IPS-18c (cell line): ENCODE measurements at regions not wholly inside any gene's neighbourhood (a gene's known extent, or its start where the extent isn't known, plus 50 kb on each side); places are given as distances from the start of the nearest gene placed in this dataset.

ENCODE experiments used
- H3K4me3 ChIP-seq: 2 replicates; pipeline ENCODE4 v1.7.0; 2013; ENCODE audit warnings: low read depth, mild to moderate bottlenecking, low read length, moderate library complexity; ENCODE audit not compliant: insufficient read depth
- H3K9me3 ChIP-seq: one replicate; pipeline ENCODE4 v1.6.1; 2013; ENCODE audit warnings: mild to moderate bottlenecking, low read length, moderate library complexity; ENCODE audit not compliant: control insufficient read depth, insufficient read depth

DNA sequence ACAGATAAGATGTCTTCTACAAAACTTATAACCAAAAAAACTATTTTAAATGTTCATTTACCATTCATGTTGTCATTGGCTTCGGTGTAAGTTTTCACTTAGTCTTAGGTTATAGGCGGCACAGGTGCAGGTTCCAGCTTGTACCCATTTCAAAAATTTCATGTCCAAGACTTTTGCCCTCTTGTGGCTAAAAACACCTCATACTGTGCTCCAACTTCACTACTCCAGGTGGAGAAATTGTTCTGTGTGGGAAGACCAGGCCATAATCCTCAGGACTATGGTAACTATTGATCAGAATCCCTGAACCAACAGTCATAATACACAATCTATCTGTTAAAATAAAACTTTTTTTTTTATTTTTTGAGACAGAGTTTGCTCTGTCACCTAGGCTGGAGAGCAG lies 95.2 kb upstream of the ATP11B start:
- Histone ChIP-seq H3K4me3 (no peak overlapping the region), H3K9me3 (no peaks in the 10 kb centered on the region)

DNA sequence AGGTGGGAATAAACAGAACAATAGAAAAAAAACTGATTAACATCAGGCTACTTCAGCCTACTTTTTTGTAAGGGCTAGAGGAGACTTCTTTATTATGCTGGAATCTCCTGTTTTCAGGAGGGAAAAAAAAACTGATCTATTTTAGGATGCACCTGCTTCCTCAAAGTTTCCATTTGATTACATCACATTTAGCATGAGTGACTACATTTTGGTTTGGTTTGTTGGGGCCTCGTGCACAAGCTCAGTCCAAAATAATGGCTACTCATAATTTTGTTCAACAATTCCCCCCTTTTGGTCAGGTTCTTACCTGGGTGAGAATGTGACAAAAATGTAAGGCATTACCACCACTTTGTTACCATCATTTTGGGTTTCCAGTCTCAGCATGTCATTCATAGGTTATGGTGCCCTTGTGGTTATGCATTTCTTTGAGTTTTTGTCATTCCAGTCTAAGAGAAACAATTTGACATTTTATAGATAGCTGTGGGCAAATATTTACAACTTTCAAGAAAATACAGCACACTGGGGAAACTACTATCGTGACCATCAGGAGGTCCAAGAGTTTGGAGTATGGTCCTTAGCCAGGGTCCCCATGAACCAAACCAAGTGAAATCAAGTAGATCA lies 93.6 kb upstream of the ATP11B start:
- Histone ChIP-seq H3K9me3 (no peaks in the 10 kb centered on the region), H3K4me3 (no peak overlapping the region)

DNA sequence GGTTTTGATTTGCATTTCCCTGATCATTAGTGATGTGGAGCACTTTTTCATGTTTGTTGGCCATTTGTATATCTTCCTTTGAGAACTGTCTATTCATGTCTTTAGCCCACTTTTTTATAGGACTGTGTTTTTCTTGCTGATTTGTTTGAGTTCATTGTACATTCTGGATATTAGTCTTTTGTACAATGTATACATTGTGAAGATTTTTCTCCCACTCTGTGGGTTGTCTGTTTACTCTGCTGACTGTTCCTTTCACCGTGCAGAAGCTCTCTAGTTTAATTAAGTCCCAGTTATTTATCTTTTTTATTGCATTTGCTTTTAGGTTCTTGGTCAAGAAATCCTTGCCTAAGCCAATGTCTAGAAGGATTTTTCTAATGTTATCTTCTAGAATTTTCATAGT lies 91.1 kb upstream of the ATP11B start:
- no peak overlapping the region for H3K4me3 ChIP-seq
- H3K9me3 ChIP-seq: no peaks in the 10 kb centered on the region

DNA sequence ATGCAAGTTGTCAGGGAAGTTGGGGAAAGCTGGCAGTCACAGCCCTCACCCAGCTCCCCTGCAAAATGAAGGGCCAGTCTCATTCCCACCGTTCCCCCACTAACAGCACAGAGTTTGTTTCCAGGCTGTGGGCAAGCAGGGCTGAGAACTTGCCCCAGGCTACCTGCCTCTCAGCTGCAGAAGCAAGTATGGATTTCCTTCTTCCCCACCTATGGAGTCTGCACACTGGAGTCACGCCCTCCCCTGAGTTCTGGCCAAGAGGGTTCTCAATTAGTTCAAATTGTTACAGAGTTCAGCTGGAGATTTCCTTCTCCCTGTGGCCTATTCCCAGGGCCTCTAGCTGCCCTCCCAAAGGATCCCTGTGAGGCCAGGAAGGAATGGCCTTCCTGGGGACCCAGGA lies 90.1 kb upstream of the ATP11B start:
- Histone ChIP-seq H3K4me3 (no peak overlapping the region), H3K9me3 (no peaks in the 10 kb centered on the region)

DNA sequence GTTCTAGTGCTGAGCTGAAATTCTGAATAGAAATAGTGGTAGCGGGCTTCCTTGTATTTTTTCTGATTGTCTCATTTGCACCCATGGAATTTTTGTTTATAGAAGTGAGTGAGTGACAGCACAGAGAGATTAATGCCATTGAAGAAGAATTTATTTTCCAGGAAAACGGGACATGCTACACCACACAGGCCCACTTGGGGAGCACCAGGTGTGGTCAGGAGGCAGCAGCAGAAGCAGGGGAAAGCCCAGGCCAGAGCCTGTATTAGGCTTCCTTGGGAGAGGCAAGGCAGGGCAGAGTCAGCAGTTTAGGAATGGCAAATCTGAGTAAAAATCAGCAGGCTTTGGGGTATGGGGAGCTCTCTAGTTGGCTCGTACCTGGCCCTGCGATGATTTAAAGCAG lies 88.4 kb upstream of the ATP11B start:
- H3K9me3 ChIP-seq: no peaks in the 10 kb centered on the region
- H3K4me3 ChIP-seq: no peak overlapping the region

DNA sequence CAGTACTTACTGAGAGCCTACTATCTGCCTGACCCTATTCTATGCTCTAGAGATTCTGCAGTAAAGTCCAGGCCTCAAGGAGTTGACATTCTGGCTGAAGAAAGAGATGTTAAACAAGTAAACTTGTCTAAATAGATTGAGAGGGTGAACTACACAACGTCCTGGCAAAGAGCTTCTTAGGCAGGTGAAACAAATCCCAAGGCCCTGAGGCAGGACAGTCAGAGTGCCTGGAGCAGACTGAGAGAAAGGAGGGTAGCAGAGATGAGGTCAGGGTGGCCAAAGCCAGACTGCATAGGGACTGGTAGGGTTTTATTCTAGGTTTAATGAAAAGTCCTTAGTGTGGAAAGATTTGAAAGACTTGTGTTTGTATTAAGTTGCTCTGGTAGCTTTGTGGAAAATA lies 84.5 kb upstream of the ATP11B start:
- H3K9me3 ChIP-seq: no peaks in the 10 kb centered on the region
- H3K4me3 ChIP-seq: no peak overlapping the region

DNA sequence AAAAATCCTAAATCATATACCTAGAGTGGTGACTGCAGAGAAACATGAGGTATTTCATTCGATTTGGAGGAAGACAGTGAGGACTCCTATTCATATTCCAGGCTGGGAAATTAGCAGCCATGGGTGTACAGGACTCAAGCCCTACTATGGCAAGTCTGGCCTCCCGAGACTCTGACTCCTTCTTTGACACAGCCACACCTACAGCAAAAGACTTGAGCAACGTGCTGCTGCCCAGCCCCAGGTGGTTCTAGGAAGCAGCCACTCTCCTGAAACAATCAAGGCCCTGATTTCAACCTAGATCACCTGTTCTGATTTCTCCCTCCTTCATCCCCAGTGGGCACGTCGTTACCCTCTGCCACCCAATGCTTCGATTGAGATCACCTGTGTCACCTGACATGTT lies 84.0 kb upstream of the ATP11B start:
- no peak overlapping the region for H3K4me3 ChIP-seq
- H3K9me3 ChIP-seq: no peaks in the 10 kb centered on the region

DNA sequence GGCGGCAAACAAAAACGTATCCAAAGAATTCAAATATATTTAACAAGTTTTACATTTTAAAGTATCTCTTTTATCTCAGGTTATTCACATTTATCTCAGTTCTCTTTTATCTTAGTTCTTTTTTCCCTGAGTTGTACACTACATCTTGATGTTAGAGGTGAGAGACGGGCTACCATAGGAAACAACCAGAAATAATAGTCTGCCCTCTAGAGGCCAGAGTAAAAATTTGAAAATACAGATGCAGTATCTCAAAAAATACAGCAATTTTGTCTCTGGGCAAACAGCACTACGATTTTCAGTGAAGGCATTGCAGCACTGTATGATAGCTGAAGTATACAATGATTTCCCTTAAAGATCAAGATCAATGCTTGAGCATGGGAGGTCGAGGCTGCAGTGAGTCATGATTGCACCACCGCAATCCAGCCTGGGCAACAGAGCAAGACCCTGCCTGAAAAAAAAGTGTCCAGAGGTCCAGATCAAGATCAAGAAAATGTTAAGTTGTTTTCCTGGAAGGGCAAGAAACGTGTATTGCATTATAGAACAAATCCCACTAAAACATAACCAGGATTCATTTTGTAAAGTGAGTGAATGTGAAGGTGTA lies 82.6 kb upstream of the ATP11B start:
- Histone ChIP-seq H3K9me3 (no peaks in the 10 kb centered on the region), H3K4me3 (no peak overlapping the region)

DNA sequence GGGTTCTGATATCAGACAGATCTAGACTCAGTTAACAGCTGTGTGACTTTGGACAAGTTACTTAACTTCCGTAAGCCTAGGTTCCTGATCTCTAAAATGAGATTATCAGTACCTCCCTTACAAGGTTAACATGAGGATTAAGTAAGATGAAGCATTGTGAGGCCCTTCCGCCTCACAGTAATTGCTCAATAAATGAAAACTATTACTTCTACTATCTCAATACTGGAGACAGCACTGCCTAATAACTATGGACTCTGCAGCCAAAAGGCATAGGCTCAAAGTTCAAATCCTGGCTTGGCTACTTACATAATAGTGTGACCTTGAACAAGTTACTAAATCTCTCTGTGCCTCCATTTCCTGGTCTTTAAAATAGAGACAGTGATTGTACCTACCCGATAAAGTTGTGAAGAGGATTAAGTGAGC lies 82.0 kb upstream of the ATP11B start:
- Histone ChIP-seq H3K9me3 (no peaks in the 10 kb centered on the region), H3K4me3 (no peak overlapping the region)

DNA sequence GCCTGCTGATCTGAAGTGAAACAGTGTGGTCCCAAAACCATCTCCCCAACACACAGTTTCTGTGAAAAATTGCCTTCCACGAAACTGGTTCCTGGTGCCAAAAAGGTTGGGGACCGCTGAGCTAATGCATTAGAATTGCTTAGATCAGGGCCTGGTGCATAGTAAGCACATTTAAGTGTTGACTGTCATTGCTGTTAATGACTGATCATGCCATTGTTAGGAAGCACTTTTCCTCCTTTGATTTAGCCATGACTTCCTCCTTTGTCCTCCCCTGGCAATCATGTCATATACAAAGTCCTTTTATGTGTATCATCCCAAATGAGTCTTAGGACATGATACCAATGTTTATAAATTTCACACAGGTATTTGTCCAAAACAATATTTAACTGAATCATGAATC lies 81.5 kb upstream of the ATP11B start:
- Histone ChIP-seq H3K4me3 (no peak overlapping the region), H3K9me3 (no peaks in the 10 kb centered on the region)

DNA sequence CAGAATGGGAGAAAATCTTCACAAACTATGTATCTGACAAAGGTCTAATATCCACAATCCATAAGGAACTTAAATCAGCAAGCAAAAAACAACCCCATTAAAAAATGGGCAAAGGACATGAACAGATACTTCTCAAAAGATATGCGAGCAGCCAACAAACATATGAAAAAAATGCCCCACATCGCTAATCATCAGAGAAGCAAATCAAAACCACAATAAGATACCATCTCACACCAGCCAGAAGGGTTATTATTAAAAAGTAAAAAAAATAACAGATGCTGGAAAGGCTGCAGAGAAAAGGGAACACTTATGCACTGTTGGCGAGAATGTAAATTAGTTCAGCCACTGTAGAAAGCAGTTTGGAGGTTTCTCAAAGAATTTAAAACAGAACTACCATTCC lies 80.2 kb upstream of the ATP11B start:
- Histone ChIP-seq H3K9me3 (no peaks in the 10 kb centered on the region), H3K4me3 (no peak overlapping the region)

DNA sequence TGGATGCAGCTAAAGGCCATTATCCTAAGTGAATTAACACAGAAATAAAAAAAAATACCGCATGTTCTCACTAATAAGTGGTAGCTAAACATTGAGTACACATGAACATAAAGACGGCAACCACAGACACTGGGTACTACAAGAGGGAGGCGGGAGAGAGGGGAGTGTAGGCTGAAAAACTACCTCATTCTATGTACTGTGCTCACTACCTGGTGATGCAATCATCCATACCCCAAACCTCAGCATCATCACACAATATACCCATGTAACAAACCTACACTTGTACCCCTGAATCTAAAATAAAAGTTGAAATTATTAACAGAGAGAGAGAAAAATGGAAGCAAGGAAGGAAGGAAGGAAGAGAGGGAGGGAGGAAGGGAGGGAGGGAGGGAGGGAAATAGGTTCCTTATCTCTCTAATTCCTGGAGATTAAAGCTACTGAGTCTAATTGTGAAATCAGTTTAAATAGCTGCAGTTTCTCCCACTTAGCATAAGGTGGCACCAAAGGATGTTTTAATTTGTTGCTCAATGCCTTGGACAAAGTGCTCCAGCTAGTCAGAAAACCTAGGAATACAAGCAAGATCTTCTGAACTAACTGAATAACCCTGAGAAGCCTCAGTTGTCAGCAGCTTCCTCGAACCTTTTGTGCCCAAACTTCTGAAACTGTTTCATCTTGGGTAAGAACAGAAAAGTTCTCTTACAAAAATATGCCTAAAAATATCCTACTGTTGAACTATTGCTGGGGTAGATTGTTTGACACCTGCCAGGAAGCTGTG lies 79.4 kb upstream of the ATP11B start:
- H3K4me3 ChIP-seq: no peak overlapping the region
- H3K9me3 ChIP-seq: no peaks in the 10 kb centered on the region

DNA sequence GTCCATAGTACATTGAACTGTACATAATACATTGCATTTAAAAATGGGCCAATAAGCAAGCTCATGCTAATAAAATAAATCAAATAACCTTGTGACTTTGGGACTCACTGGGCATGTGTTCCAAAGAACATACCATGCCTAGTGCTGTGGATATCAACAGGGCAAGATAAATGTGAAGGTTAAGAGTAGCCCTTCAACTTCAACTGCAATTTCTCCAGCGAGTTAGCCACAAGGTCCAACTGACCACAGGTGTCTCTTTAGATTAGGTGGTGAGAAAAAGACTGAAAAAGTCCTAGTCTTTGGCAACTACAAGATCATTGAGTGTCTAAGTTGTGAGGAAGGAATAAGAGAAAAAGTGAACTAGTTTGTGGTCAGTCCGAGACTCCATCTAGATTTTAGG lies 78.3 kb upstream of the ATP11B start:
- no peaks in the 10 kb centered on the region for H3K9me3 ChIP-seq
- H3K4me3 ChIP-seq: no peak overlapping the region

DNA sequence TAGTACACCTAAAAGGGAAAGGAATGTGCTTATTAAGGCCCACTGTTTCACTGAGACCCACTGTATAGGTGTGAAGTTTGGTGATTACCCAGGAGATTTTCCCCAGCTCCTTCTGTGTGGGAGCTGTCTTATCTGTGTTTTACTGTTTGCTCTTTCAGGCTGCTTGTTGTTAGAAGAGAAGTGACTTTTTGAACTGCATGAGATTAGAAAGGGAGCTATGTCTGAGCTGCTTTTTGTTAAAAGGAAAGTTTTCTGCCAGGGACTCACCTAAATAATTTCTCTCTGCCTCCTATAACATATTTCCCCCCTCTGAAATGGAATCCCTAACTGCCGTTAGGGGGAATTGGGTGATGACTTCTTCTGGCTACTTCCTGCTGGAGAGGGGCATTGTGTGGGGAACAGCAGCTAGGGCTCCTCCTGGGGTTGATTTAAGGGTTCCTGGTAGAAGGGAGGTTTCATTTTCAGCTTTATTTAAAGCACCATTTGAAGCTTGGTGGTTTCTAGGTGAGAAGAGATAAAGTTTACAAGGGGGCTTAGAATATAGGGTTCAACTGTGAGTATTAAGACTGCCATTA lies 77.1 kb upstream of the ATP11B start:
- Histone ChIP-seq H3K9me3 (no peaks in the 10 kb centered on the region), H3K4me3 (no peak overlapping the region)

DNA sequence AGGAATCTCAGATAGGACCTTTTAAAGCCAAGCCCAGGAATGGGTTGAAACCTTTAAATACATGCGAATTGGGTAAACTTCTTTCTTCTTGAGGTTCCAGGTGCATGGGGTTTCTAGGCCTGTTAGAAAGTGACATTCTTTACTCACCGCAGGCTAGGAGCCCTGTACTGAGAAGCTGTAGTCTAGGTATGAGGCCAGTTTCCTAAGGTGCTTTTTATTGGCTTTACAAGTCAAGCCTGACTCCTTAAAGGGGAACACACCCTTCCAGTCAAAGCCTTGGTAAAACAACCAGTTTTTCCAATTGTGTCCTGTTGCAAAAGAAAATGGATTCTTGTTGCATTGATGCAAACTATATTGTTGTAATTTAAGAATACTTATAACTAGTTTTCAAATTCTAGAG lies 76.1 kb upstream of the ATP11B start:
- Histone ChIP-seq H3K9me3 (no peaks in the 10 kb centered on the region), H3K4me3 (no peak overlapping the region)

DNA sequence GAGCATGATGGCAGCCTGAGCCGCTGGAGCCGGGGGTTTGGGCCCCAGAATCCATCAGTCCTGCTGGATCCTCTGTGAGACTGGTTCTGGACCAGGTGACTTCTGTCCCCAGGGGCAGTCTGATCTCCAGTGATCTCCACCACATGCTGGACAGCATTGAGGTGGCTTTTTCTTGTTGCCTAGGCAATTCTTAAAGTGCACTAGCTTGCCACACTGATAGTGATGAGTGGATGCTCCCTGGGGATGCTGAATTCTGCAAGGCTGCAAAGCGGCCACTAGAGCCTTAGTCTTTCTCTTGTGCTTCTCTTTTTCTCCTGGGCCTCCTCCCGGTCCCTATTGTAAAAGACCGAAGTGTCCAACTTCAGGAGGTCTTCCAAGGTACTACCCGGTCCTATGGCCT lies 70.4 kb upstream of the ATP11B start:
- no peak overlapping the region for H3K4me3 ChIP-seq
- H3K9me3 ChIP-seq: no peaks in the 10 kb centered on the region

DNA sequence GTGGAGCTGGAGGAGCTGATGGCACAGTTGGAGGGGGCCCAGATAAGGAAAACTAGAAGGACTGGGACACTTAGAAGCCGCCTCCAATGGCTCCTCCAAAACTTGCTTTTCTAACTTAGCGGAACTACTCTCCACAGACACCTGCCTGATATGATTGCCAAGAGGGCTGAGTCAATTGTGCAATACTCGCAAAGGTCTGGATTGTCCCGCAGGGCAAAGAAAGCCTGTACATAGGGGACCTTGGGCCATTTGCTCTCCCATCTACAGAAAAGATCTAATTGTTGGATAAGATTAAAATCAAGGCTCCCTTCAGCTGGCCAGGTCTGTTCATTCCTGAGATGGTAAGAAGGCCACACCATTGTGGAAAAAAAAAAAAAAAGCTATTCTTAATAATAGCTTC lies 69.7 kb upstream of the ATP11B start:
- Histone ChIP-seq H3K4me3 (no peak overlapping the region), H3K9me3 (no peaks in the 10 kb centered on the region)
